GM12878 (cell line): ENCODE measurements at regions not wholly inside any gene's neighbourhood (a gene's known extent, or its start where the extent isn't known, plus 50 kb on each side); places are given as distances from the start of the nearest gene placed in this dataset.

Experiments
- ATAC-seq: fragments of 200-7000 bp; cut with Tn5 transposase; 3 replicates; pipeline ENCODE4 v1.9.1; 2020; ENCODE audit warnings: mild to moderate bottlenecking, moderate library complexity
- BruUV-seq: library from RNA; stranded (reverse); fragments of 400-500 nt; replicated peaks from 2 replicates; lab custom pipeline; 2021; lab: Mats Ljungman, UMichigan
- CTCF ChIA-PET: fragments of 300-600 bp; sonication (Branson Sonifier 250); formaldehyde crosslinking; extraction: SDS; loops from one replicate; lab custom pipeline; 2021; ENCODE audit warnings: inconsistent platforms; lab: Yijun Ruan, JAX
- POLR2A ChIA-PET: fragments of 350-600 bp; formaldehyde crosslinking; extraction: SDS; loops from one replicate; lab custom pipeline; 2021; ENCODE audit warnings: inconsistent platforms; lab: Charles Lee
- RAD21 ChIA-PET: fragments of 300-600 bp; sonication (Branson Sonifier 250); formaldehyde crosslinking; loops from one replicate; lab custom pipeline; 2023; ENCODE audit warnings: antibody characterized with exemption; ENCODE audit not compliant: unreplicated experiment; lab: Charles Lee
- SMC1A ChIA-PET: fragments of 300-600 bp; sonication (Branson Sonifier 250); formaldehyde crosslinking; loops from one replicate; lab custom pipeline; 2023; ENCODE audit not compliant: unreplicated experiment, uncharacterized antibody; lab: Charles Lee
- DNase-seq: peaks from one replicate; pipeline ENCODE4 v3.0.0-alpha.2; 2011; ENCODE audit warnings: low read depth, low spot score
- FAIRE-seq: peaks from 3 replicates; lab custom pipeline; 2011; peaks lifted over from hg19 to GRCh38; lab: Jason Lieb, UNC
- H2AFZ ChIP-seq: 2 replicates; pipeline ENCODE4 v1.6.0; 2011; ENCODE audit warnings: low read depth, low read length, control low read depth; ENCODE audit not compliant: control insufficient read depth
- H3K27ac ChIP-seq: 2 replicates; pipeline ENCODE4 v1.5.1; 2011; ENCODE audit warnings: control low read depth; ENCODE audit not compliant: control insufficient read depth, insufficient read depth
- H3K27me3 ChIP-seq, 2 experiments: replicated peaks in 1 of 2; 2 replicates each; pipeline versions ENCODE4 v1.6.0 to v1.6.1; 2011; ENCODE audit warnings: low read length in 1 of 2; ENCODE audit not compliant: control insufficient read depth in 2 of 2, insufficient read depth in 2 of 2
- H3K36me3 ChIP-seq, 2 experiments: 2 replicates each; pipeline ENCODE4 v1.5.1; 2011; ENCODE audit warnings: low read length in 1 of 2; ENCODE audit not compliant: control insufficient read depth in 2 of 2, insufficient read depth in 2 of 2
- H3K4me1 ChIP-seq: 2 replicates; pipeline ENCODE4 v1.6.1; 2011; ENCODE audit warnings: mild to moderate bottlenecking, low read length, moderate library complexity, mixed read lengths; ENCODE audit not compliant: control insufficient read depth, insufficient read depth
- H3K4me2 ChIP-seq: 2 replicates; pipeline ENCODE4 v1.6.0; 2011; ENCODE audit warnings: control low read depth; ENCODE audit not compliant: control insufficient read depth, insufficient read depth
- H3K4me3 ChIP-seq: fragments of 200-600 bp; sonication (generic); 2 replicates; pipeline ENCODE4 v1.5.1; 2016
- H3K79me2 ChIP-seq: 2 replicates; pipeline ENCODE4 v1.6.0; 2011; ENCODE audit warnings: low read length; ENCODE audit not compliant: control insufficient read depth, insufficient read depth
- H3K9ac ChIP-seq: 2 replicates; pipeline ENCODE4 v1.8.0; 2011; ENCODE audit warnings: low read length, control low read depth, mixed read lengths; ENCODE audit not compliant: control insufficient read depth, insufficient read depth
- H3K9me3 ChIP-seq: replicated peaks from 3 replicates; pipeline ENCODE4 v1.5.1; 2011; ENCODE audit warnings: mild to moderate bottlenecking, low read length; ENCODE audit not compliant: control insufficient read depth, insufficient read depth
- H4K20me1 ChIP-seq: 2 replicates; pipeline ENCODE4 v1.6.0; 2011; ENCODE audit not compliant: control insufficient read depth, insufficient read depth
- CBX3 ChIP-seq: fragments of 200-600 bp; sonication (generic); IDR thresholded peaks from 2 replicates; pipeline ENCODE4 v1.6.1; 2016; ENCODE audit warnings: low read depth, borderline replicate concordance
- EGR1 ChIP-seq, 2 experiments: IDR thresholded peaks; 1 replicate in 1 of 2; 2 replicates in 1 of 2; pipeline ENCODE4 v1.6.1; 2011 to 2012; ENCODE audit warnings: low read depth in 2 of 2, low read length in 2 of 2, borderline replicate concordance in 1 of 2, mild to moderate bottlenecking in 1 of 2, moderate library complexity in 1 of 2
- HDAC2 ChIP-seq: fragments of 200-600 bp; sonication (generic); IDR thresholded peaks from 2 replicates; pipeline ENCODE4 v1.6.1; 2017
- IKZF1 ChIP-seq: fragments of 450-650 bp; conservative IDR thresholded peaks from 2 replicates; pipeline ENCODE4 v1.6.1; 2017; ENCODE audit warnings: antibody characterized with exemption, mild to moderate bottlenecking
- IRF4 ChIP-seq: IDR thresholded peaks from 2 replicates; pipeline ENCODE4 v1.6.1; 2011; ENCODE audit warnings: low read depth, low read length
- POLR2A ChIP-seq: IDR thresholded peaks from 2 replicates; pipeline ENCODE4 v1.6.1; 2011; ENCODE audit warnings: low read depth, mild to moderate bottlenecking, low read length
- RELA ChIP-seq: fragments of 450-650 bp; IDR thresholded peaks from 2 replicates; pipeline ENCODE4 v1.8.0; 2014; ENCODE audit warnings: borderline replicate concordance; ENCODE audit not compliant: partially characterized antibody
- SRF ChIP-seq, 2 experiments: IDR thresholded peaks; 2 replicates each; pipeline ENCODE4 v1.6.1; 2011; ENCODE audit warnings: low read depth in 2 of 2, low read length in 2 of 2, mild to moderate bottlenecking in 1 of 2, moderate library complexity in 1 of 2
- WRNIP1 ChIP-seq: IDR thresholded peaks from 2 replicates; pipeline ENCODE4 v1.6.1; 2011; ENCODE audit warnings: low read depth, low read length, improper control_type of control experiment, borderline replicate concordance
- ZNF622 ChIP-seq: fragments of 450-650 bp; IDR thresholded peaks from 2 replicates; pipeline ENCODE4 v1.6.1; 2017; ENCODE audit warnings: mild to moderate bottlenecking, inconsistent platforms
- WGBS: methylation state at CpG from one replicate; pipeline ENCODE4 v1.1.6; 2016; ENCODE audit warnings: low lambda C conversion rate; ENCODE audit not compliant: insufficient replicate concordance, insufficient coverage; ENCODE audit errors: missing lambda C conversion rate; 5-methylcytosine and 5-hydroxymethylcytosine counted together
- in situ Hi-C: fragments of 300-500 bp; cut with MboI; formaldehyde crosslinking; loops from 9 replicates; pipeline ENCODE4 v1.14.3; 2018; ENCODE audit warnings: mixed read lengths
- intact Hi-C: fragments of 100-400 bp; cut with micrococcal nuclease; formaldehyde crosslinking; loops from one replicate; pipeline ENCODE4 v1.14.2; 2022; ENCODE audit not compliant: unreplicated experiment
- TF ChIP-seq, protein P1 (sequence below): IDR thresholded peaks from 2 replicates; pipeline ENCODE4 v1.6.1; 2012; ENCODE audit warnings: improper control_type of control experiment, low read depth, low read length; ENCODE audit not compliant: insufficient replicate concordance
- TF ChIP-seq, protein P2 (sequence below): fragments of 450-650 bp; IDR thresholded peaks from 2 replicates; pipeline ENCODE4 v1.6.1; 2017; ENCODE audit warnings: mild to moderate bottlenecking, moderate library complexity

DNA sequence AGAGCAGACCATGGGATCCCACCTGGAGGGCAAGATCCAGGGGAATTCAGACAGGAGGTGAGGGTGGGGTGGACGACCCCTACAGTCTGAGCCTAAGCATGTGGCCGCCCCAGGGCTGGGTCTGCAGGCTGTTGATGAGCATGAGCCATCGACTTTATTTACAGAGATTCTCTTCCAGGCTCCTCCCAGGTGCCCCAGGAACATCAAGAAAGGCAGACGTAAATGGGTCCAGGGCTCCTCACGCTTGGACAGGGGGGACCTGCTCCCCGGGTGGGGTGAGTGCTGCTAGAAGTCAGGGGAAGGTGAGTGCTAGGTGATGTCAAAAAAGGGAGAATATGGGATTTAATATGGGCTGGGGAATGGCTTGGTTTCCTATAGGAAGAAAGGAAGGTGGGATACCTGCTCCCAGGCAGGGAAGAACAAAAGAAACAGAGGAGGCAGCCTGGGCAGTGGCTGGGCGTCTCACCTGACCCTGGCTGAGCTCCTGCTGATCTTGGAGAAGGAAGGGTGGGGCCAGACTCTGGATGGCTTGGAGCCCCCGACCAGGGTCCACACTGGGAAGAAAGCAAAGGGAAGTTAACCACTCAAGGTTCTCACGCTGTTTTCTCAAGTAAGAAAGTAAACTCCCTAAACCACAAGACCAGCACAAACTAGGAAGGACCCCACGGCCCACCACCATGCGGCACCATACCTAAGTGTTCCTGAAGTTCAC lies 162.1 kb upstream of the SHH start (continued):
- TF ChIP-seq, protein P1, sequence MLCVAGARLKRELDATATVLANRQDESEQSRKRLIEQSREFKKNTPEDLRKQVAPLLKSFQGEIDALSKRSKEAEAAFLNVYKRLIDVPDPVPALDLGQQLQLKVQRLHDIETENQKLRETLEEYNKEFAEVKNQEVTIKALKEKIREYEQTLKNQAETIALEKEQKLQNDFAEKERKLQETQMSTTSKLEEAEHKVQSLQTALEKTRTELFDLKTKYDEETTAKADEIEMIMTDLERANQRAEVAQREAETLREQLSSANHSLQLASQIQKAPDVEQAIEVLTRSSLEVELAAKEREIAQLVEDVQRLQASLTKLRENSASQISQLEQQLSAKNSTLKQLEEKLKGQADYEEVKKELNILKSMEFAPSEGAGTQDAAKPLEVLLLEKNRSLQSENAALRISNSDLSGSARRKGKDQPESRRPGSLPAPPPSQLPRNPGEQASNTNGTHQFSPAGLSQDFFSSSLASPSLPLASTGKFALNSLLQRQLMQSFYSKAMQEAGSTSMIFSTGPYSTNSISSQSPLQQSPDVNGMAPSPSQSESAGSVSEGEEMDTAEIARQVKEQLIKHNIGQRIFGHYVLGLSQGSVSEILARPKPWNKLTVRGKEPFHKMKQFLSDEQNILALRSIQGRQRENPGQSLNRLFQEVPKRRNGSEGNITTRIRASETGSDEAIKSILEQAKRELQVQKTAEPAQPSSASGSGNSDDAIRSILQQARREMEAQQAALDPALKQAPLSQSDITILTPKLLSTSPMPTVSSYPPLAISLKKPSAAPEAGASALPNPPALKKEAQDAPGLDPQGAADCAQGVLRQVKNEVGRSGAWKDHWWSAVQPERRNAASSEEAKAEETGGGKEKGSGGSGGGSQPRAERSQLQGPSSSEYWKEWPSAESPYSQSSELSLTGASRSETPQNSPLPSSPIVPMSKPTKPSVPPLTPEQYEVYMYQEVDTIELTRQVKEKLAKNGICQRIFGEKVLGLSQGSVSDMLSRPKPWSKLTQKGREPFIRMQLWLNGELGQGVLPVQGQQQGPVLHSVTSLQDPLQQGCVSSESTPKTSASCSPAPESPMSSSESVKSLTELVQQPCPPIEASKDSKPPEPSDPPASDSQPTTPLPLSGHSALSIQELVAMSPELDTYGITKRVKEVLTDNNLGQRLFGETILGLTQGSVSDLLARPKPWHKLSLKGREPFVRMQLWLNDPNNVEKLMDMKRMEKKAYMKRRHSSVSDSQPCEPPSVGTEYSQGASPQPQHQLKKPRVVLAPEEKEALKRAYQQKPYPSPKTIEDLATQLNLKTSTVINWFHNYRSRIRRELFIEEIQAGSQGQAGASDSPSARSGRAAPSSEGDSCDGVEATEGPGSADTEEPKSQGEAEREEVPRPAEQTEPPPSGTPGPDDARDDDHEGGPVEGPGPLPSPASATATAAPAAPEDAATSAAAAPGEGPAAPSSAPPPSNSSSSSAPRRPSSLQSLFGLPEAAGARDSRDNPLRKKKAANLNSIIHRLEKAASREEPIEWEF: no peak
- no peak for TF ChIP-seq RELA
- no peak for TF ChIP-seq IRF4
- no peak for TF ChIP-seq WRNIP1
- no peak for TF ChIP-seq HDAC2
- TF ChIP-seq, all 136 proteins: peak for 0

DNA sequence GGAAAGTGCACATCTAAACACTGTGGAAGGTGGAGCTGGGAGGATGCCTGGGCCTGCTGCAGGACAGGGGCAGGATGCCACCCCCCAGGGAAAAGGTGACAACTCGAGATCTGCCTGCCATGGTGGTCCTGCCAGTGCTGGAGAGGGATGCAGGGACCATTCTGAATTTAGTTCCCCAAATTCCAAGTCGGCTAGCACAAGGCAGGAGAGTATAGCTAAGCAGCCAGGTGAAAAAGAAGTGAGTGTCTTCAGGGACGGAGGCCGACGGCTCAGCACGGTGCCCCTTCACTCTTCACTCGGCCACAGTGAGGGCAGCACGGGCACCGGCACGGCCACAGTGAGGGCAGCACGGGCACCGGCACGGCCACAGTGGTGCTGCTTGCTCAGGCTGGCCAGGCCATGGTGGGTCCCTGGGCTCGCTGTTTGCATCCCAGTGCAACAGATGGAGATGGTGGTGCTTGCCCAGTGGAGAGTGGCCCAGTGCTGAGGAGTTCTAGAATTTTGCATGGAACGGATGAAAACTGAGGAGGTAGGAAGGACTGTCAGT lies 161.3 kb upstream of the SHH start:
- H3K27ac ChIP-seq: no peak overlapping the region
- intact Hi-C loops: no loop called here
- no peak overlapping the region for H3K4me3 ChIP-seq
- no peak for DNase-seq
- no TSS peak for BruUV-seq
- 49% methylated on average over 15 of the region's 15 CpGs for WGBS
- ChIA-PET POLR2A (no interaction called here), CTCF (no interaction called here), RAD21 (no interaction called here), SMC1A (no interaction called here)
- no peak overlapping the region for H2AFZ ChIP-seq
- no peak for FAIRE-seq
- H3K36me3 ChIP-seq: no peaks in the 10 kb centered on the region
- no peaks in the 10 kb centered on the region; the same call in 1 of the 2 replicates for H3K4me1 ChIP-seq
- no peaks in the 10 kb centered on the region for H3K79me2 ChIP-seq
- in situ Hi-C loops: no loop called here
- H3K9ac ChIP-seq: no peak overlapping the region
- H3K27me3 ChIP-seq: no peaks in the 10 kb centered on the region
- no peaks in the 10 kb centered on the region for H3K9me3 ChIP-seq
- no peak overlapping the region for H3K4me2 ChIP-seq
- ATAC-seq: no peak
- no peaks in the 10 kb centered on the region for H4K20me1 ChIP-seq
- TF ChIP-seq ZNF622: no peak
- no peak for TF ChIP-seq IKZF1
- TF ChIP-seq, protein P2, sequence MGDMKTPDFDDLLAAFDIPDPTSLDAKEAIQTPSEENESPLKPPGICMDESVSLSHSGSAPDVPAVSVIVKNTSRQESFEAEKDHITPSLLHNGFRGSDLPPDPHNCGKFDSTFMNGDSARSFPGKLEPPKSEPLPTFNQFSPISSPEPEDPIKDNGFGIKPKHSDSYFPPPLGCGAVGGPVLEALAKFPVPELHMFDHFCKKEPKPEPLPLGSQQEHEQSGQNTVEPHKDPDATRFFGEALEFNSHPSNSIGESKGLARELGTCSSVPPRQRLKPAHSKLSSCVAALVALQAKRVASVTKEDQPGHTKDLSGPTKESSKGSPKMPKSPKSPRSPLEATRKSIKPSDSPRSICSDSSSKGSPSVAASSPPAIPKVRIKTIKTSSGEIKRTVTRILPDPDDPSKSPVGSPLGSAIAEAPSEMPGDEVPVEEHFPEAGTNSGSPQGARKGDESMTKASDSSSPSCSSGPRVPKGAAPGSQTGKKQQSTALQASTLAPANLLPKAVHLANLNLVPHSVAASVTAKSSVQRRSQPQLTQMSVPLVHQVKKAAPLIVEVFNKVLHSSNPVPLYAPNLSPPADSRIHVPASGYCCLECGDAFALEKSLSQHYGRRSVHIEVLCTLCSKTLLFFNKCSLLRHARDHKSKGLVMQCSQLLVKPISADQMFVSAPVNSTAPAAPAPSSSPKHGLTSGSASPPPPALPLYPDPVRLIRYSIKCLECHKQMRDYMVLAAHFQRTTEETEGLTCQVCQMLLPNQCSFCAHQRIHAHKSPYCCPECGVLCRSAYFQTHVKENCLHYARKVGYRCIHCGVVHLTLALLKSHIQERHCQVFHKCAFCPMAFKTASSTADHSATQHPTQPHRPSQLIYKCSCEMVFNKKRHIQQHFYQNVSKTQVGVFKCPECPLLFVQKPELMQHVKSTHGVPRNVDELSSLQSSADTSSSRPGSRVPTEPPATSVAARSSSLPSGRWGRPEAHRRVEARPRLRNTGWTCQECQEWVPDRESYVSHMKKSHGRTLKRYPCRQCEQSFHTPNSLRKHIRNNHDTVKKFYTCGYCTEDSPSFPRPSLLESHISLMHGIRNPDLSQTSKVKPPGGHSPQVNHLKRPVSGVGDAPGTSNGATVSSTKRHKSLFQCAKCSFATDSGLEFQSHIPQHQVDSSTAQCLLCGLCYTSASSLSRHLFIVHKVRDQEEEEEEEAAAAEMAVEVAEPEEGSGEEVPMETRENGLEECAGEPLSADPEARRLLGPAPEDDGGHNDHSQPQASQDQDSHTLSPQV: no peak
- TF ChIP-seq POLR2A: no peak
- TF ChIP-seq SRF (IDR thresholded peaks at IDR 0.05; ENCODE audit: low read depth in 2 of 2, low read length in 2 of 2): no peak
- no peak for TF ChIP-seq EGR1 (IDR thresholded peaks at IDR 0.05; ENCODE audit: borderline replicate concordance in 1 of 2, low read depth in 2 of 2, low read length in 2 of 2)
- TF ChIP-seq CBX3: no peak
